ENCODE measurements at regions not wholly inside any gene's neighbourhood (a gene's known extent, or its start where the extent isn't known, plus 50 kb on each side); places are given as distances from the start of the nearest gene placed in this dataset.

DNA sequence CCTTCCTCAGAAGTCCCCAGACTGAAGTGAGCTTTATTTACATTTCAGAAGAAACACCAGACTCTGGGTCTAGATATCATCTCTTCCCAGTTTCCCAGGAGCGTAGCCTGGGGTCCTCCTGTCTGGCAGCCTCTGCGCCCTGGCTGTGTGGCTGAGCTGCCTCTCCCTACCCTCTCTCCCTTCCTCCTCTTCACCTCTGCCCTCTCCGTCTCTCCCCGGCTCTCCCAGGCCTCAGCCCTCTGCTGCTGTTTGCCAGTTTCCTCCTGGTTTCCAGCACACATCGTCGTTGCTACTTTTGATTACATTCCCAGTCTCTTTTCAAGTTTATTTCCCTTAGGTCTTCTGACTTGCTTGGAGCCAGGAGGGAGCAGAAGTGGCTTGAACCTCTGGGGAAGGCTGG is 91.1 kb upstream of the DISP3 start:
- TF ChIP-seq POLR2AphosphoS5 (IDR thresholded peaks at IDR 0.05) (no peak), POLR2A (IDR thresholded peaks at IDR 0.05) (no peak)
- TF ChIP-seq, protein P1, sequence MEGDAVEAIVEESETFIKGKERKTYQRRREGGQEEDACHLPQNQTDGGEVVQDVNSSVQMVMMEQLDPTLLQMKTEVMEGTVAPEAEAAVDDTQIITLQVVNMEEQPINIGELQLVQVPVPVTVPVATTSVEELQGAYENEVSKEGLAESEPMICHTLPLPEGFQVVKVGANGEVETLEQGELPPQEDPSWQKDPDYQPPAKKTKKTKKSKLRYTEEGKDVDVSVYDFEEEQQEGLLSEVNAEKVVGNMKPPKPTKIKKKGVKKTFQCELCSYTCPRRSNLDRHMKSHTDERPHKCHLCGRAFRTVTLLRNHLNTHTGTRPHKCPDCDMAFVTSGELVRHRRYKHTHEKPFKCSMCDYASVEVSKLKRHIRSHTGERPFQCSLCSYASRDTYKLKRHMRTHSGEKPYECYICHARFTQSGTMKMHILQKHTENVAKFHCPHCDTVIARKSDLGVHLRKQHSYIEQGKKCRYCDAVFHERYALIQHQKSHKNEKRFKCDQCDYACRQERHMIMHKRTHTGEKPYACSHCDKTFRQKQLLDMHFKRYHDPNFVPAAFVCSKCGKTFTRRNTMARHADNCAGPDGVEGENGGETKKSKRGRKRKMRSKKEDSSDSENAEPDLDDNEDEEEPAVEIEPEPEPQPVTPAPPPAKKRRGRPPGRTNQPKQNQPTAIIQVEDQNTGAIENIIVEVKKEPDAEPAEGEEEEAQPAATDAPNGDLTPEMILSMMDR (IDR thresholded peaks at IDR 0.05), result no peak
